SH-SY5Y (cell line): ENCODE measurements at regions not wholly inside any gene's neighbourhood (a gene's known extent, or its start where the extent isn't known, plus 50 kb on each side); places are given as distances from the start of the nearest gene placed in this dataset.

ENCODE experiments used
- GATA2 ChIP-seq: IDR thresholded peaks from 2 replicates; pipeline ENCODE4 v1.6.1; 2011; ENCODE audit warnings: mild to moderate bottlenecking, low read depth, low read length
- GATA3 ChIP-seq: IDR thresholded peaks from 2 replicates; pipeline ENCODE4 v1.6.1; 2011; ENCODE audit warnings: low read depth, mild to moderate bottlenecking, low read length, moderate library complexity

GRCh38 chr13:81293594-81294164 lies 952.8 kb upstream of the SPRY2 start:
- TF ChIP-seq GATA2 (no peak), GATA3 (no peak)
